ENCODE measurements at regions not wholly inside any gene's neighbourhood (a gene's known extent, or its start where the extent isn't known, plus 50 kb on each side); places are given as distances from the start of the nearest gene placed in this dataset.

- TF ChIP-seq, protein P1, sequence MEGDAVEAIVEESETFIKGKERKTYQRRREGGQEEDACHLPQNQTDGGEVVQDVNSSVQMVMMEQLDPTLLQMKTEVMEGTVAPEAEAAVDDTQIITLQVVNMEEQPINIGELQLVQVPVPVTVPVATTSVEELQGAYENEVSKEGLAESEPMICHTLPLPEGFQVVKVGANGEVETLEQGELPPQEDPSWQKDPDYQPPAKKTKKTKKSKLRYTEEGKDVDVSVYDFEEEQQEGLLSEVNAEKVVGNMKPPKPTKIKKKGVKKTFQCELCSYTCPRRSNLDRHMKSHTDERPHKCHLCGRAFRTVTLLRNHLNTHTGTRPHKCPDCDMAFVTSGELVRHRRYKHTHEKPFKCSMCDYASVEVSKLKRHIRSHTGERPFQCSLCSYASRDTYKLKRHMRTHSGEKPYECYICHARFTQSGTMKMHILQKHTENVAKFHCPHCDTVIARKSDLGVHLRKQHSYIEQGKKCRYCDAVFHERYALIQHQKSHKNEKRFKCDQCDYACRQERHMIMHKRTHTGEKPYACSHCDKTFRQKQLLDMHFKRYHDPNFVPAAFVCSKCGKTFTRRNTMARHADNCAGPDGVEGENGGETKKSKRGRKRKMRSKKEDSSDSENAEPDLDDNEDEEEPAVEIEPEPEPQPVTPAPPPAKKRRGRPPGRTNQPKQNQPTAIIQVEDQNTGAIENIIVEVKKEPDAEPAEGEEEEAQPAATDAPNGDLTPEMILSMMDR (IDR thresholded peaks at IDR 0.05) = no peak
- no peak for TF ChIP-seq POLR2A (IDR thresholded peaks at IDR 0.05)
These were observed 506.0 kb downstream of the POM121L12 start for GRCh38 chr7:53541475-53541874.
